HepG2 (cell line): ENCODE measurements at regions not wholly inside any gene's neighbourhood (a gene's known extent, or its start where the extent isn't known, plus 50 kb on each side); places are given as distances from the start of the nearest gene placed in this dataset.

Experiments used
- ATAC-seq: fragments of 200-7000 bp; cut with Tn5 transposase; 3 replicates; pipeline ENCODE4 v1.9.1; 2020; ENCODE audit warnings: mild to moderate bottlenecking, moderate library complexity
- BruUV-seq: library from RNA; stranded (reverse); fragments of 400-500 nt; replicated peaks from 2 replicates; lab custom pipeline; 2021; lab: Mats Ljungman, UMichigan
- CTCF ChIA-PET: fragments of 300-600 bp; formaldehyde crosslinking; extraction: SDS; loops from one replicate; lab custom pipeline; 2021; ENCODE audit warnings: low total read pairs, inconsistent platforms, low intra/inter-chr PET ratio; lab: Yijun Ruan, JAX
- POLR2A ChIA-PET: fragments of 350-600 bp; sonication (Branson Sonifier 250); formaldehyde crosslinking; loops from one replicate; lab custom pipeline; 2020; ENCODE audit warnings: antibody characterized with exemption, inconsistent platforms; lab: Yijun Ruan, JAX
- DNase-seq: peaks from one replicate; pipeline ENCODE4 v3.0.0-alpha.2; 2015; ENCODE audit warnings: low spot score
- FAIRE-seq: peaks from 3 replicates; lab custom pipeline; 2011; peaks lifted over from hg19 to GRCh38; lab: Jason Lieb, UNC
- H2AFZ ChIP-seq: one replicate; pipeline ENCODE4 v1.6.1; 2011; ENCODE audit warnings: low read length, inconsistent platforms
- H3K27ac ChIP-seq: fragments of 300-600 bp; 3 replicates; pipeline ENCODE4 v1.8.0; 2011; ENCODE audit warnings: mixed run types, mild to moderate bottlenecking, mixed read lengths, low read length, inconsistent platforms; ENCODE audit not compliant: insufficient read depth; ENCODE audit errors: extremely low read length
- H3K27me3 ChIP-seq, 2 experiments: fragments of 200-600 bp in 1 of 2; 2 replicates in 1 of 2; 3 replicates in 1 of 2; pipeline versions ENCODE4 v1.6.0 to v1.8.0; 2011; ENCODE audit warnings: low read length in 2 of 2, mild to moderate bottlenecking in 2 of 2, moderate library complexity in 2 of 2, inconsistent platforms in 1 of 2; ENCODE audit not compliant: insufficient read depth in 2 of 2, control insufficient read depth in 1 of 2
- H3K36me3 ChIP-seq, 2 experiments: fragments of 200-600 bp in 1 of 2; replicated peaks in 1 of 2; 2 replicates in 1 of 2; 3 replicates in 1 of 2; pipeline versions ENCODE4 v1.5.1 to v1.8.0; 2011; ENCODE audit warnings: low read length in 2 of 2, inconsistent platforms in 1 of 2; ENCODE audit not compliant: insufficient read depth in 2 of 2, control insufficient read depth in 1 of 2
- H3K4me1 ChIP-seq: 2 replicates; pipeline ENCODE4 v1.5.1; 2012; ENCODE audit warnings: low read length, inconsistent platforms; ENCODE audit not compliant: insufficient read depth
- H3K4me2 ChIP-seq: 2 replicates; pipeline ENCODE4 v1.6.0; 2011; ENCODE audit warnings: low read depth, low read length, inconsistent platforms
- H3K4me3 ChIP-seq, 3 experiments: fragments of 200-600 bp in 1 of 3; sonication (generic), shearing (Covaris generic) in 1 of 3; replicated peaks in 1 of 3; 2 replicates each; pipeline ENCODE4 v1.5.1; 2011 to 2016; ENCODE audit warnings: low read length in 3 of 3, inconsistent platforms in 2 of 3, low read depth in 2 of 3, mild to moderate bottlenecking in 2 of 3, control low read depth in 1 of 3, mixed read lengths in 1 of 3; ENCODE audit not compliant: insufficient read depth in 1 of 3
- H3K79me2 ChIP-seq: one replicate; pipeline ENCODE4 v1.6.1; 2011; ENCODE audit warnings: low read length, inconsistent platforms; ENCODE audit not compliant: insufficient read depth
- H3K9ac ChIP-seq: 2 replicates; pipeline ENCODE4 v1.6.0; 2011; ENCODE audit warnings: mild to moderate bottlenecking, low read depth, low read length, inconsistent platforms; ENCODE audit not compliant: insufficient read depth
- H3K9me3 ChIP-seq: 2 replicates; pipeline ENCODE4 v1.5.1; 2012; ENCODE audit warnings: mild to moderate bottlenecking, low read length
- H4K20me1 ChIP-seq: 2 replicates; pipeline ENCODE4 v1.6.0; 2011; ENCODE audit warnings: inconsistent platforms, mild to moderate bottlenecking, low read length, moderate library complexity; ENCODE audit not compliant: insufficient read depth
- CREB1 ChIP-seq, 2 experiments: fragments of 450-650 bp in 1 of 2; IDR thresholded peaks; 2 replicates each; pipeline ENCODE4 v1.6.1; 2016 to 2017; ENCODE audit warnings: control low read depth in 1 of 2, mild to moderate bottlenecking in 1 of 2, missing compliant biosample characterization in 1 of 2, missing genetic modification characterization in 1 of 2
- MAFF ChIP-seq: IDR thresholded peaks from 2 replicates; pipeline ENCODE4 v1.6.1; 2011; ENCODE audit warnings: low read depth, low read length, improper control_type of control experiment
- MAFK ChIP-seq, 2 experiments: IDR thresholded peaks in 1 of 2; conservative IDR thresholded peaks in 1 of 2; 2 replicates each; pipeline ENCODE4 v1.6.1; 2011; ENCODE audit warnings: improper control_type of control experiment in 2 of 2, low read length in 2 of 2
- RARA ChIP-seq: IDR thresholded peaks from 2 replicates; pipeline ENCODE4 v1.6.1; 2016; ENCODE audit warnings: missing genetic modification reagents, missing compliant biosample characterization
- TCF12 ChIP-seq, 2 experiments: fragments of 450-650 bp in 1 of 2; sonication (generic) in 1 of 2; formaldehyde crosslinking in 1 of 2; IDR thresholded peaks; 2 replicates each; pipeline versions ENCODE4 v1.6.1 to v1.8.0; 2017 to 2022; ENCODE audit warnings: antibody characterized with exemption in 1 of 2, mild to moderate bottlenecking in 1 of 2, missing genetic modification reagents in 1 of 2, moderate library complexity in 1 of 2
- WGBS: methylation state at CpG from one replicate; pipeline ENCODE4 v1.1.6; 2017; ENCODE audit warnings: low lambda C conversion rate; 5-methylcytosine and 5-hydroxymethylcytosine counted together
- in situ Hi-C: cut with HindIII; loops from 2 replicates; pipeline ENCODE4 v1.10.0; 2017; ENCODE audit warnings: low pct_unique_long_range_greater_than_20kb; ENCODE audit not compliant: extremely low pct_ligation_motif_present
- intact Hi-C: fragments of 100-400 bp; cut with micrococcal nuclease; formaldehyde crosslinking; loops from one replicate; pipeline ENCODE4 v1.10.0; 2022; ENCODE audit not compliant: unreplicated experiment
- TF ChIP-seq, protein P1 (sequence below): sonication (generic); formaldehyde crosslinking; IDR thresholded peaks from 2 replicates; pipeline ENCODE4 v1.5.1; 2020; ENCODE audit warnings: missing genetic modification reagents, mild to moderate bottlenecking, borderline replicate concordance
- TF ChIP-seq, protein P2 (sequence below): IDR thresholded peaks from 2 replicates; pipeline ENCODE4 v1.6.1; 2016; ENCODE audit warnings: missing genetic modification reagents, missing compliant biosample characterization

DNA sequence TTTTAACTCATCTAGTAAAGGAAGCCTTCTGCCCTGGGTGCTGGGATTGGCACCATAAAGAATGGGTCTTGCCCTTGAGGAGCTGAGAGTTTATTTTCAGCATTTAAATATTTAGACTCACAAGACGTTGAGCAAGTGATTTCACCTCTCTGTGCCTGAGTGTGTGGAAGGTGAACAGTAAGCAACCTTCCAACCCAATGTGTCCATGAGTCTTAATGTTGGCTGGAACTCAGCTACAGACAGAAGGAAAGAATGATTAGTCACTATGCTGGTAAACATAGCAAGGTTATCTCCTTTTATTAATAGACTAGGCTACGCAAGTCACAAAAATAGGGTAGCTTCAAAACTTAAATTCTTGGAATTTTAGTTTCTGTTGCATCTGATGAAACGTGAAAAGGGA lies 277.4 kb upstream of the GATB start (continued):
- TF ChIP-seq CREB1 (IDR thresholded peaks at IDR 0.05): no peak
- no peak for TF ChIP-seq CREB1 (CRISPR knock-in tag; IDR thresholded peaks at IDR 0.05)
- no peak for TF ChIP-seq RARA (CRISPR knock-in tag)

DNA sequence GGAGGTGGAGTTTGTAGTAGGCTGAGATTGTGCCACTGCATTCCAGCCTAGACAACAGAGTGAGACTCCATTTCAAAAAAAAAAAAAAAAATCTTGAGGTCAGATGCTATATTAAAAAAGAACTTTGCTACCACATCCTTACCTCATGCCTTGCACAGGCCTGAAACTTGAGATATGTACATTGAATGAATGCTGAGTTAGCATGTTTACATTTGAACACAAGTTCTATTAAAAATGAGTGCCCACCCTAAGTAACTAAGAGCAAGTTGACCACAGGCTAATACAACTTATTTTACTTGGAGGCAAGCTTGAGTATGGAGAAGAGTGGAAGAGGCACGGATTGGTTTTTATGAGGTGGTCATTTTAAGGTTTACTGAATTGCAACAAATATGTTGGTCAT lies 276.6 kb upstream of the GATB start:
- H2AFZ ChIP-seq: no peak overlapping the region
- TF ChIP-seq MAFK (conservative IDR thresholded peaks at IDR 0.05 in 1 of 2, IDR thresholded peaks at IDR 0.05 in 1 of 2; ENCODE audit: low read length in 2 of 2) (peak; percentile 78 to 89), MAFF (peak; percentile 75), TCF12 (IDR thresholded peaks at IDR 0.05) (no peak), TCF12 (CRISPR knock-in tag; IDR thresholded peaks at IDR 0.05) (no peak)
- TF ChIP-seq, protein P1, sequence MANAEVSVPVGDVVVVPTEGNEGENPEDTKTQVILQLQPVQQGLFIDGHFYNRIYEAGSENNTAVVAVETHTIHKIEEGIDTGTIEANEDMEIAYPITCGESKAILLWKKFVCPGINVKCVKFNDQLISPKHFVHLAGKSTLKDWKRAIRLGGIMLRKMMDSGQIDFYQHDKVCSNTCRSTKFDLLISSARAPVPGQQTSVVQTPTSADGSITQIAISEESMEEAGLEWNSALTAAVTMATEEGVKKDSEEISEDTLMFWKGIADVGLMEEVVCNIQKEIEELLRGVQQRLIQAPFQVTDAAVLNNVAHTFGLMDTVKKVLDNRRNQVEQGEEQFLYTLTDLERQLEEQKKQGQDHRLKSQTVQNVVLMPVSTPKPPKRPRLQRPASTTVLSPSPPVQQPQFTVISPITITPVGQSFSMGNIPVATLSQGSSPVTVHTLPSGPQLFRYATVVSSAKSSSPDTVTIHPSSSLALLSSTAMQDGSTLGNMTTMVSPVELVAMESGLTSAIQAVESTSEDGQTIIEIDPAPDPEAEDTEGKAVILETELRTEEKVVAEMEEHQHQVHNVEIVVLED (CRISPR knock-in tag): no peak
- TF ChIP-seq, protein P2, sequence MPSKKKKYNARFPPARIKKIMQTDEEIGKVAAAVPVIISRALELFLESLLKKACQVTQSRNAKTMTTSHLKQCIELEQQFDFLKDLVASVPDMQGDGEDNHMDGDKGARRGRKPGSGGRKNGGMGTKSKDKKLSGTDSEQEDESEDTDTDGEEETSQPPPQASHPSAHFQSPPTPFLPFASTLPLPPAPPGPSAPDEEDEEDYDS (CRISPR knock-in tag): no peak
- no peaks in the 10 kb centered on the region for H4K20me1 ChIP-seq
- H3K27ac ChIP-seq: no peak overlapping the region
- no peaks in the 10 kb centered on the region; a peak in 1 of 5 replicates for H3K27me3 ChIP-seq
- no peak overlapping the region for H3K4me3 ChIP-seq
- WGBS: 5% methylated on average over 1 of the region's 1 CpG
- no peaks in the 10 kb centered on the region for H3K36me3 ChIP-seq
- no peak for FAIRE-seq
- CTCF ChIA-PET: no interaction called here
- BruUV-seq: no TSS peak
- H3K9ac ChIP-seq: no peak overlapping the region
- POLR2A ChIA-PET: no interaction called here
- in situ Hi-C loops: no loop called here
- H3K79me2 ChIP-seq: no peaks in the 10 kb centered on the region
- ATAC-seq: no peak
- no peaks in the 10 kb centered on the region for H3K9me3 ChIP-seq
- H3K4me2 ChIP-seq: no peak overlapping the region
- no peak for DNase-seq
- intact Hi-C loops: no loop called here
- no peaks in the 10 kb centered on the region for H3K4me1 ChIP-seq
